Uterus (tissue), 3 donors: ENCODE measurements at regions not wholly inside any gene's neighbourhood (a gene's known extent, or its start where the extent isn't known, plus 50 kb on each side); places are given as distances from the start of the nearest gene placed in this dataset.

ENCODE experiments used
- DNase-seq, 2 donors: peaks; one replicate each; pipeline ENCODE4 v3.0.0-alpha.2; 2019 to 2020
- H3K27ac ChIP-seq, 2 donors: fragments of 200-600 bp; sonication (generic); 1 replicate in 1 of 2; 2 replicates in 1 of 2; pipeline ENCODE4 v1.5.1; 2016 to 2018
- H3K27me3 ChIP-seq, 2 donors: fragments of 200-600 bp; sonication (generic); one replicate each; pipeline ENCODE4 v1.5.1; 2018 to 2019; ENCODE audit warnings: control low read depth in 1 of 2
- H3K36me3 ChIP-seq, 2 donors: fragments of 200-600 bp; sonication (generic); one replicate each; pipeline ENCODE4 v1.5.1; 2019; ENCODE audit warnings: control low read depth in 1 of 2
- H3K4me1 ChIP-seq, 2 donors: fragments of 200-600 bp; sonication (generic); one replicate each; pipeline ENCODE4 v1.5.1; 2018 to 2019; ENCODE audit warnings: control low read depth in 1 of 2
- H3K4me3 ChIP-seq, 2 donors: fragments of 200-600 bp; sonication (generic); 1 replicate in 1 of 2; 2 replicates in 1 of 2; pipeline ENCODE4 v1.5.1; 2018 to 2019; ENCODE audit warnings: mild to moderate bottlenecking in 1 of 2
- H3K9me3 ChIP-seq, 2 donors: fragments of 200-600 bp; sonication (generic); one replicate each; pipeline ENCODE4 v1.5.1; 2019; ENCODE audit warnings: control low read depth in 1 of 2
- POLR2A ChIP-seq, 2 donors: fragments of 450-650 bp; IDR thresholded peaks; one replicate each; pipeline ENCODE4 v1.6.1; 2016; ENCODE audit warnings: antibody characterized with exemption in 2 of 2, mild to moderate bottlenecking in 1 of 2, moderate library complexity in 1 of 2
- intact Hi-C: fragments of 100-400 bp; cut with DNase I; formaldehyde crosslinking; loops from one replicate; pipeline ENCODE4 v1.15.1; 2023; ENCODE audit warnings: low total_unique reads
- TF ChIP-seq, protein P1 (sequence below), 4 experiments: fragments of 200-600 bp in 2 of 4; fragments of 450-650 bp in 2 of 4; sonication (generic) in 2 of 4; IDR thresholded peaks; one replicate each; pipeline ENCODE4 v1.5.1; 2016 to 2019; ENCODE audit warnings: antibody characterized with exemption in 4 of 4, mild to moderate bottlenecking in 2 of 4, moderate library complexity in 1 of 4
- donor health status: DM: yes; HTN: yes; CAD: no.

DNA sequence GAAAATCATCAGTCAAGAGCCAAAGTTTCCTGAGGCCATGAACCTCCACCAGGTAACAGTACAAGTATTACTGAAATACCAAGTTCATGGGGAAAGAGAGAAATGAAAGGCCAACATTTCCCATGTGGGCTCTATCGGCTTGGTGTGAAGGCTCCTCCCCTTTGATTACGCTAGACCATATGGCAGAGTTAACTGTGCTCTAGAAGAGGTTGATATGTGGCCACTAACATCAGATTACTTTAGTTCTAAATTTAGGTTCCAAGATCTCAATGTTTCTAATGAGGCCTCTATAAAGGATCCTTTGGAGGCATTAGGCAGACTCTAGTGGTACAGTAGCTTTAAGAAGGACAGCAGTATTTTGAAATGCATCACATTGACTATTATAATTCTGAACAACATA lies 127.1 kb downstream of the SEMA6D start:
- no peak overlapping the region for H3K4me3 ChIP-seq
- intact Hi-C loops: no loop called here
- TF ChIP-seq POLR2A (IDR thresholded peaks at IDR 0.05): no peak
- TF ChIP-seq, protein P1, sequence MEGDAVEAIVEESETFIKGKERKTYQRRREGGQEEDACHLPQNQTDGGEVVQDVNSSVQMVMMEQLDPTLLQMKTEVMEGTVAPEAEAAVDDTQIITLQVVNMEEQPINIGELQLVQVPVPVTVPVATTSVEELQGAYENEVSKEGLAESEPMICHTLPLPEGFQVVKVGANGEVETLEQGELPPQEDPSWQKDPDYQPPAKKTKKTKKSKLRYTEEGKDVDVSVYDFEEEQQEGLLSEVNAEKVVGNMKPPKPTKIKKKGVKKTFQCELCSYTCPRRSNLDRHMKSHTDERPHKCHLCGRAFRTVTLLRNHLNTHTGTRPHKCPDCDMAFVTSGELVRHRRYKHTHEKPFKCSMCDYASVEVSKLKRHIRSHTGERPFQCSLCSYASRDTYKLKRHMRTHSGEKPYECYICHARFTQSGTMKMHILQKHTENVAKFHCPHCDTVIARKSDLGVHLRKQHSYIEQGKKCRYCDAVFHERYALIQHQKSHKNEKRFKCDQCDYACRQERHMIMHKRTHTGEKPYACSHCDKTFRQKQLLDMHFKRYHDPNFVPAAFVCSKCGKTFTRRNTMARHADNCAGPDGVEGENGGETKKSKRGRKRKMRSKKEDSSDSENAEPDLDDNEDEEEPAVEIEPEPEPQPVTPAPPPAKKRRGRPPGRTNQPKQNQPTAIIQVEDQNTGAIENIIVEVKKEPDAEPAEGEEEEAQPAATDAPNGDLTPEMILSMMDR (IDR thresholded peaks at IDR 0.05): no peak
- no peak for DNase-seq
- H3K27me3 ChIP-seq: no peaks in the 10 kb centered on the region
- H3K36me3 ChIP-seq: no peaks in the 10 kb centered on the region
- no peak overlapping the region for H3K27ac ChIP-seq
- no peaks in the 10 kb centered on the region for H3K9me3 ChIP-seq
- H3K4me1 ChIP-seq: no peaks in the 10 kb centered on the region

DNA sequence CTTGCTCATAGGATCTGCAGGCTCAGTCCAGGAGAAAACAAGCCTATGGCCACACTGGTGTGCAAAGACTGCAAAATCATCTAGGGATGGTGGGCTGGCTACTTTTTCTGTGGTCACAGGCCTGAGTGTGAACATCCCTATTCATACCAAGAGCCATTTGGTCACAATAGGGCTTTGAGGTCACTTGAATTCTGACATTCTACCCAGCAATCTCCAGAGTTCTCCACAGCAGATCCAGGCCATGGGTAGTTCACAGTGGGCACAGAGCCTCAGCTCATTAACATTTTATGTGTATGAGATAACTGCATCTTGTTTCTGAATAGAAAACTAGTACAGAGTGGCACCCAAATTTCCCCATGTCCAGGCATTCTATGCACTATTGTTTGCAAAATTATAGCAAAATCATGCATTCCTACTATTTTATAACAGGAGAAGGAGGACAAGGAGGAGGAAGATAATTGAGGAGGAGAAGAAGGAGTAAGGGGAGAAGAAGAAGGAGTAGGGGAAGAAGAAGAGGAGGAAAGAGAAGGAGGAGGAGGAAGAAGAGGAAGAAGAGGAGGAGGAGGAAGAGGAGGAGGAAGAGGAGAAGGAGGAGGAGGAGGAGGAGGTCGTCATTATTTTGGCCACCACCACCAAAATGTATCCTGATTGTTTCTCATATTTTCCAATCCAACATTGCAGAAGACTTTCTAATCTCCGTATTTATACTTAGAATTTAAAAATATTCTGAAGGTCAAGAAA lies 129.0 kb downstream of the SEMA6D start:
- H3K27me3 ChIP-seq: no peaks in the 10 kb centered on the region
- no peaks in the 10 kb centered on the region for H3K4me1 ChIP-seq
- no peaks in the 10 kb centered on the region for H3K9me3 ChIP-seq
- intact Hi-C loops: no loop called here
- no peak for TF ChIP-seq POLR2A (IDR thresholded peaks at IDR 0.05)
- TF ChIP-seq, protein P1 (IDR thresholded peaks at IDR 0.05): no peak
- no peak overlapping the region for H3K27ac ChIP-seq
- H3K36me3 ChIP-seq: no peaks in the 10 kb centered on the region
- no peak overlapping the region for H3K4me3 ChIP-seq
- DNase-seq: no peak

DNA sequence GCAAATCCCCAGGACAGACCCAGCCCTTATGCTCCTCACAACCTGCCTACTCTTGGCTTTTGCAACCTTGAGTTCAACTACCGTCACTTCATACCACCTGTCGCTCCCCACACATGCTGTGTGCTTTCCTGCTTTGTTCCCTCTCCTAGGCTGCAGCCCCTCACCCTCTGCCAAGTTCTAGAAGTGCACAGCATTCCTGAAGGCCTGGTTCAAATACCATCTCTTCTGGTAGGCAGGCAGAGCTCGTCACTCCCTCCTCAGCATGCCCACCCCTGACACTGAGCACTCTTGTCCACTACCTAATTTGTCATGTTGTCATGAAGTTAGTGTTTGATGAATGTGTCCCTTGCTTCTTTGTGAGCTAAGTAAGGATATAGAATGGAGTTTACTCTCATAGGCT lies 129.6 kb downstream of the SEMA6D start:
- Histone ChIP-seq H3K4me3 (no peak overlapping the region), H3K27ac (no peak overlapping the region), H3K4me1 (no peaks in the 10 kb centered on the region), H3K9me3 (no peaks in the 10 kb centered on the region), H3K36me3 (no peaks in the 10 kb centered on the region), H3K27me3 (no peaks in the 10 kb centered on the region)
- no peak for DNase-seq
- TF ChIP-seq, protein P1 (IDR thresholded peaks at IDR 0.05): no peak
- no peak for TF ChIP-seq POLR2A (IDR thresholded peaks at IDR 0.05)
- intact Hi-C loops: no loop called here

DNA sequence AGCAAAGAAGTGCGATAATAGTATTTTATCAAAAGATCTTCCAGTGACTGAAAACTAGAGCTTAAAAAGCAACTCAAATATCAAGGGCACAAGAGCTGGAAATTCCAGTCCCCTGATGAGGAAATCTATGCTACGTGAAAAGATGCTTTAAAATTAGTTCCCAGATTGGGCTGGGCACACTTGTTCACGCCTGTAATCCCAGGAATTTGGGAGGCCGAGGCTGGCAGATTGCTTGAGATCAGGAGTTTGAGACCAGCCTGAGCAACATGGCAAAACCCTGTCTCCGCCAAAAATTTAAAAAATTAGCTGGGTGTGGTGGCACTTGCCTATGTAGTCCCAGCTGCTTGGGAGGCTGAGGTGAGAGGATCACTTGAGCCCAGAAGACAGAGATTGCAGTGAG lies 138.8 kb downstream of the SEMA6D start:
- intact Hi-C loops: no loop called here
- H3K27me3 ChIP-seq: no peaks in the 10 kb centered on the region

More for the DNA sequence above, 138.8 kb downstream of the SEMA6D start:
- Histone ChIP-seq H3K27ac (no peak overlapping the region), H3K36me3 (no peaks in the 10 kb centered on the region), H3K4me3 (no peak overlapping the region), H3K4me1 (no peaks in the 10 kb centered on the region), H3K9me3 (no peaks in the 10 kb centered on the region)
- TF ChIP-seq, protein P1 (IDR thresholded peaks at IDR 0.05): no peak
- TF ChIP-seq POLR2A (IDR thresholded peaks at IDR 0.05): no peak
- no peak for DNase-seq
